OCI-LY1 (cell line): ENCODE measurements at regions not wholly inside any gene's neighbourhood (a gene's known extent, or its start where the extent isn't known, plus 50 kb on each side); places are given as distances from the start of the nearest gene placed in this dataset.

ENCODE experiments used
- H2AFZ ChIP-seq: fragments of 200-600 bp; sonication (generic), shearing (Covaris generic); 2 replicates; pipeline ENCODE4 v1.6.0; 2014; ENCODE audit warnings: antibody characterized with exemption, mild to moderate bottlenecking, low read length
- H3F3A ChIP-seq: fragments of 200-600 bp; sonication (generic), shearing (Covaris generic); 2 replicates; pipeline ENCODE4 v1.6.0; 2014; ENCODE audit warnings: mild to moderate bottlenecking, antibody characterized with exemption, low read length, moderate library complexity; ENCODE audit not compliant: insufficient read depth
- H3K27ac ChIP-seq: fragments of 200-600 bp; sonication (generic); 2 replicates; pipeline ENCODE4 v1.5.1; 2014; ENCODE audit warnings: low read length, mixed run types, mild to moderate bottlenecking, low read depth; ENCODE audit not compliant: poor library complexity, severe bottlenecking
- H3K27me3 ChIP-seq: fragments of 200-600 bp; sonication (generic); 2 replicates; pipeline ENCODE4 v1.6.0; 2014; ENCODE audit warnings: antibody characterized with exemption, mild to moderate bottlenecking, low read length, moderate library complexity; ENCODE audit not compliant: insufficient read depth
- H3K36me3 ChIP-seq: fragments of 200-600 bp; sonication (generic); 2 replicates; pipeline ENCODE4 v1.6.1; 2014; ENCODE audit warnings: mild to moderate bottlenecking, antibody characterized with exemption, low read length, moderate library complexity, mixed read lengths; ENCODE audit not compliant: insufficient read depth
- H3K4me1 ChIP-seq: fragments of 200-600 bp; sonication (generic); 2 replicates; pipeline ENCODE4 v1.5.1; 2014; ENCODE audit warnings: mild to moderate bottlenecking, low read length, moderate library complexity; ENCODE audit not compliant: insufficient read depth, severe bottlenecking
- H3K4me2 ChIP-seq: fragments of 200-600 bp; sonication (generic), shearing (Covaris generic); 2 replicates; pipeline ENCODE4 v1.6.1; 2014; ENCODE audit warnings: low read length
- H3K4me3 ChIP-seq: fragments of 200-600 bp; sonication (generic); 2 replicates; pipeline ENCODE4 v1.5.1; 2014; ENCODE audit warnings: low read length, low read depth, mild to moderate bottlenecking, mixed read lengths; ENCODE audit not compliant: poor library complexity, severe bottlenecking
- H3K79me2 ChIP-seq: fragments of 200-600 bp; shearing (Covaris generic); 2 replicates; pipeline ENCODE4 v1.6.1; 2016; ENCODE audit warnings: mixed run types, low read length, mixed read lengths; ENCODE audit not compliant: insufficient read depth
- H3K9ac ChIP-seq: fragments of 200-600 bp; sonication (generic), shearing (Covaris generic); 2 replicates; pipeline ENCODE4 v1.6.1; 2014; ENCODE audit warnings: mild to moderate bottlenecking, low read length, mixed read lengths
- H3K9me2 ChIP-seq: fragments of 200-600 bp; sonication (generic), shearing (Covaris generic); 2 replicates; pipeline ENCODE4 v1.6.1; 2014; ENCODE audit warnings: low read depth, mild to moderate bottlenecking, low read length, mixed read lengths
- H3K9me3 ChIP-seq: fragments of 200-600 bp; shearing (Covaris generic); 2 replicates; pipeline ENCODE4 v1.6.1; 2014; ENCODE audit warnings: low read length, mixed read lengths
- H4K20me1 ChIP-seq: fragments of 200-600 bp; sonication (generic), shearing (Covaris generic); 2 replicates; pipeline ENCODE4 v1.6.0; 2016; ENCODE audit warnings: mild to moderate bottlenecking, low read length; ENCODE audit not compliant: insufficient read depth
- EZH2 ChIP-seq: fragments of 200-600 bp; sonication (generic), shearing (Covaris generic); IDR thresholded peaks from 2 replicates; pipeline ENCODE4 v1.8.0; 2017; ENCODE audit warnings: borderline replicate concordance, mixed run types, mild to moderate bottlenecking, antibody characterized with exemption, low read length, moderate library complexity, mixed read lengths
- TF ChIP-seq, protein P1 (sequence below): fragments of 200-600 bp; sonication (generic), shearing (Covaris generic); IDR thresholded peaks from 2 replicates; pipeline ENCODE4 v1.5.1; 2017; ENCODE audit warnings: mild to moderate bottlenecking, antibody characterized with exemption, low read length, moderate library complexity, mixed read lengths

- no peak overlapping the region for H3K9ac ChIP-seq
Measured at GRCh38 chr21:32211306-32211705, 67.5 kb downstream of the MIS18A start.

GRCh38 chr21:32209580-32209979, 69.3 kb downstream of the MIS18A start:
- no peak overlapping the region for H3K27ac ChIP-seq

More at GRCh38 chr21:32211306-32211705, 67.5 kb downstream of the MIS18A start:
- no peaks in the 10 kb centered on the region for H3K4me1 ChIP-seq
- no peaks in the 10 kb centered on the region for H3K9me3 ChIP-seq
- H3F3A ChIP-seq, result no peaks in the 10 kb centered on the region
- no peaks in the 10 kb centered on the region for H4K20me1 ChIP-seq
- no peaks in the 10 kb centered on the region for H3K36me3 ChIP-seq
- H3K4me3 ChIP-seq, result no peak overlapping the region
- no peak overlapping the region for H3K4me2 ChIP-seq
- H2AFZ ChIP-seq, result no peak overlapping the region
- TF ChIP-seq, protein P1, sequence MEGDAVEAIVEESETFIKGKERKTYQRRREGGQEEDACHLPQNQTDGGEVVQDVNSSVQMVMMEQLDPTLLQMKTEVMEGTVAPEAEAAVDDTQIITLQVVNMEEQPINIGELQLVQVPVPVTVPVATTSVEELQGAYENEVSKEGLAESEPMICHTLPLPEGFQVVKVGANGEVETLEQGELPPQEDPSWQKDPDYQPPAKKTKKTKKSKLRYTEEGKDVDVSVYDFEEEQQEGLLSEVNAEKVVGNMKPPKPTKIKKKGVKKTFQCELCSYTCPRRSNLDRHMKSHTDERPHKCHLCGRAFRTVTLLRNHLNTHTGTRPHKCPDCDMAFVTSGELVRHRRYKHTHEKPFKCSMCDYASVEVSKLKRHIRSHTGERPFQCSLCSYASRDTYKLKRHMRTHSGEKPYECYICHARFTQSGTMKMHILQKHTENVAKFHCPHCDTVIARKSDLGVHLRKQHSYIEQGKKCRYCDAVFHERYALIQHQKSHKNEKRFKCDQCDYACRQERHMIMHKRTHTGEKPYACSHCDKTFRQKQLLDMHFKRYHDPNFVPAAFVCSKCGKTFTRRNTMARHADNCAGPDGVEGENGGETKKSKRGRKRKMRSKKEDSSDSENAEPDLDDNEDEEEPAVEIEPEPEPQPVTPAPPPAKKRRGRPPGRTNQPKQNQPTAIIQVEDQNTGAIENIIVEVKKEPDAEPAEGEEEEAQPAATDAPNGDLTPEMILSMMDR, result no peak
- TF ChIP-seq EZH2, result no peak
- no peaks in the 10 kb centered on the region for H3K9me2 ChIP-seq
- no peak overlapping the region for H3K27ac ChIP-seq
- H3K79me2 ChIP-seq, result no peaks in the 10 kb centered on the region
- H3K27me3 ChIP-seq, result no peaks in the 10 kb centered on the region; the same call in 1 of the 2 replicates

GRCh38 chr21:32207406-32207716, 71.5 kb downstream of the MIS18A start:
- Histone ChIP-seq H3K79me2 (no peaks in the 10 kb centered on the region), H3K9me3 (no peaks in the 10 kb centered on the region), H3K9me2 (no peaks in the 10 kb centered on the region), H3K4me1 (no peaks in the 10 kb centered on the region), H3K27ac (no peak overlapping the region), H3K4me2 (no peak overlapping the region), H2AFZ (no peak overlapping the region), H3K9ac (no peak overlapping the region), H3F3A (no peaks in the 10 kb centered on the region), H3K36me3 (no peaks in the 10 kb centered on the region), H3K27me3 (no peaks in the 10 kb centered on the region), H4K20me1 (no peaks in the 10 kb centered on the region), H3K4me3 (no peak overlapping the region)
- TF ChIP-seq, protein P1, result no peak

More at GRCh38 chr21:32209580-32209979, 69.3 kb downstream of the MIS18A start:
- Histone ChIP-seq H3K4me1 (no peaks in the 10 kb centered on the region), H3K27me3 (no peaks in the 10 kb centered on the region; the same call in 1 of the 2 replicates), H3K79me2 (no peaks in the 10 kb centered on the region), H3K9me3 (no peaks in the 10 kb centered on the region), H3K9me2 (no peaks in the 10 kb centered on the region), H3K4me2 (no peak overlapping the region), H2AFZ (no peak overlapping the region), H3K9ac (no peak overlapping the region), H3F3A (no peaks in the 10 kb centered on the region), H4K20me1 (no peaks in the 10 kb centered on the region), H3K4me3 (no peak overlapping the region), H3K36me3 (no peaks in the 10 kb centered on the region)
- TF ChIP-seq EZH2, result no peak
- TF ChIP-seq, protein P1, result no peak
